ENCODE measurements at regions not wholly inside any gene's neighbourhood (a gene's known extent, or its start where the extent isn't known, plus 50 kb on each side); places are given as distances from the start of the nearest gene placed in this dataset.

DNA sequence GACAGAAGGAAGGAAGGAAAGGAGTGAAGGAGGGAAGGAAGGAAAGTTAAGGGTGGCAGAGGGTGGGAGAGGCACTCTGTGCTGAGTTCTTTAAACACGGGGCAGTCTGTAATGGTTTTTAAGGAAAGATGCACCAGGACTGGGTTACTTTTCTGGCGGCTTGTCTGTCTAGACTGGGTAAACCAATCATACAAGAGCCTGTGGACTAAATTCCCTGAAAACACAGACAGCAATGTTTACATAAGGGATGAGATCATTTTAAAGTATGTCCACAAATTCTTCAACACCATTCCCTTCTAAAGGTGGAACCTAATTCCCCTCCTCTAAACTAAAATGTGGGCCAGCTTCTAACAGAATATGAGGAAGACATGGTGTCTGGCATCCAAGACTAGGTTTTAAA is 235.5 kb upstream of the IGF1R start:
- TF ChIP-seq POLR2A (IDR thresholded peaks at IDR 0.05; ENCODE audit: borderline replicate concordance, extremely low read depth, insufficient read depth, insufficient read length) (no peak), CTCF (IDR thresholded peaks at IDR 0.05 in 2 of 3, conservative IDR thresholded peaks at IDR 0.05 in 1 of 3; ENCODE audit: borderline replicate concordance in 1 of 3, insufficient read depth in 1 of 3, low read depth in 2 of 3, low read length in 2 of 3) (no peak), CEBPB (IDR thresholded peaks at IDR 0.05; ENCODE audit: low read depth) (no peak), EZH2phosphoT487 (IDR thresholded peaks at IDR 0.05; ENCODE audit: borderline replicate concordance) (no peak)
- TF ChIP-seq, protein P1, sequence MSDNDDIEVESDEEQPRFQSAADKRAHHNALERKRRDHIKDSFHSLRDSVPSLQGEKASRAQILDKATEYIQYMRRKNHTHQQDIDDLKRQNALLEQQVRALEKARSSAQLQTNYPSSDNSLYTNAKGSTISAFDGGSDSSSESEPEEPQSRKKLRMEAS (IDR thresholded peaks at IDR 0.05): no peak
